GM12865 (cell line): ENCODE measurements at regions not wholly inside any gene's neighbourhood (a gene's known extent, or its start where the extent isn't known, plus 50 kb on each side); places are given as distances from the start of the nearest gene placed in this dataset.

Experiments
- DNase-seq: peaks from one replicate; pipeline ENCODE4 v3.0.0; 2010; ENCODE audit warnings: low read depth
- H3K4me3 ChIP-seq: 2 replicates; pipeline ENCODE4 v1.5.1; 2011; ENCODE audit warnings: mild to moderate bottlenecking, low read depth, low read length, control low read depth
- CTCF ChIP-seq: IDR thresholded peaks from 2 replicates; pipeline ENCODE4 v1.5.1; 2011; ENCODE audit warnings: low read length, control low read depth, low read depth, inconsistent platforms; ENCODE audit not compliant: insufficient read depth; ENCODE audit errors: missing control alignments

- no peak for TF ChIP-seq CTCF
- DNase-seq: no peak
- no peak overlapping the region for H3K4me3 ChIP-seq
Observed at GRCh38 chr11:106321601-106322000, 244.1 kb downstream of the AASDHPPT start.

- DNase-seq: no peak
- H3K4me3 ChIP-seq: no peak overlapping the region
- TF ChIP-seq CTCF: no peak
Observed at GRCh38 chr11:106322106-106322505, 244.6 kb downstream of the AASDHPPT start.

DNA sequence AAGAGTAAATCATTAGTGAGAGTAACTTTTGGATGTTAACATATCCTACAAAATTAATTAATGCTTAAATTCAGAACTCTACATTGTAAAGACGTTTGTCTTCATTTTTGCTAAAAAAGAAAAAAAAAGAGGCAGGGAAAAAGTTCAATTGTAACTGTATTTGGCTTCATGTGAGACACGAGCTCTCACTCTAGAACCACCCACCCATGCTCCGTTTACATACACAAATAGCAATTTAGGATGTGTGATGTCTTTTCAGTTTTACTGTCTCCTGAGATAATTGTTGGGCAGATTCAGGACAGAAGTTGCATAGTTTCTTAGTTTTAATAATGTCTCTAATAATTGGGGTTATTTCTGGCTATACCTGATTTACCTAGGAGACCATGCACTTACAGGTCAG, 248.6 kb downstream of the AASDHPPT start:
- no peak for TF ChIP-seq CTCF
- DNase-seq: no peak
- H3K4me3 ChIP-seq: no peak overlapping the region

GRCh38 chr11:106327134-106327533, 249.7 kb downstream of the AASDHPPT start:
- no peak for TF ChIP-seq CTCF
- no peak for DNase-seq

DNA sequence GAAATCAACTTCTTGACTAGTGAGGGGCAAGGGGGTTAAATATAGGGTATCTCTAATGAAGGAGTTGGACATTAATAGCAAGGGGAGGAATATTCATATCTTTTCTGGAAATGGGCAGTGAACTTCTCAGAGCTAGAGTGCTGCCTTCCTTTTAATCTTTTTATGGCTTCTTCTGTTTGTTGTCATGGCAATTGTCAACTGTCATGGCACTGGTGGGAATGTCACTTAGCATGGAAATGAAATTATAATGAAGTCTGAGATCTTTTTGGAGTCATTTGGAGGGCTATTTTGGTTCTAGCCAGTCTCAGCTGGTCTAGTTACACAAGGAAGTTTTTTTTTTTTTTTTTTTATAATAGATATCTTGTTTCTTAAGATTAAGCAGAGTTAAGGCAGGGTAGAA, 250.2 kb downstream of the AASDHPPT start:
- no peak for TF ChIP-seq CTCF
- DNase-seq: no peak
- H3K4me3 ChIP-seq: no peak overlapping the region

More at GRCh38 chr11:106327134-106327533, 249.7 kb downstream of the AASDHPPT start:
- no peak overlapping the region for H3K4me3 ChIP-seq

- no peak overlapping the region for H3K4me3 ChIP-seq
- no peak for DNase-seq
- TF ChIP-seq CTCF: no peak
Observed at GRCh38 chr11:106329273-106330018, 252.0 kb downstream of the AASDHPPT start.

- no peak for TF ChIP-seq CTCF
- DNase-seq: no peak
- no peak overlapping the region for H3K4me3 ChIP-seq
Observed at GRCh38 chr11:106331176-106331575, 253.7 kb downstream of the AASDHPPT start.
